Lung (tissue), 11 donors: ENCODE measurements at regions not wholly inside any gene's neighbourhood (a gene's known extent, or its start where the extent isn't known, plus 50 kb on each side); places are given as distances from the start of the nearest gene placed in this dataset.

Experiments
- ATAC-seq: fragments of 200-7000 bp; cut with Tn5 transposase; one replicate; pipeline ENCODE4 v1.9.1; 2020; ENCODE audit warnings: moderate number of reproducible peaks; ENCODE audit not compliant: insufficient read depth, low FRiP score
- DNase-seq, 3 donors: peaks; one replicate each; pipeline ENCODE4 v3.0.0-alpha.2; 2013 to 2017
- H3K27ac ChIP-seq, 2 donors: one replicate each; pipeline ENCODE4 v1.5.1; 2013; ENCODE audit warnings: mild to moderate bottlenecking in 2 of 2, moderate library complexity in 2 of 2, control low read depth in 1 of 2, inconsistent platforms in 1 of 2, low read depth in 1 of 2, low read length in 1 of 2
- H3K27me3 ChIP-seq, 3 donors: one replicate each; pipeline ENCODE4 v1.5.1; 2013; ENCODE audit warnings: low read length in 2 of 3; ENCODE audit not compliant: control insufficient read depth in 3 of 3, insufficient read depth in 3 of 3
- H3K36me3 ChIP-seq, 4 donors: one replicate each; pipeline ENCODE4 v1.5.1; 2013; ENCODE audit warnings: low read length in 4 of 4, mild to moderate bottlenecking in 1 of 4, moderate library complexity in 1 of 4; ENCODE audit not compliant: control insufficient read depth in 4 of 4, insufficient read depth in 4 of 4
- H3K4me1 ChIP-seq, 5 donors: one replicate each; pipeline ENCODE4 v1.5.1; 2013; ENCODE audit warnings: low read length in 5 of 5, mild to moderate bottlenecking in 2 of 5, moderate library complexity in 1 of 5; ENCODE audit not compliant: control insufficient read depth in 5 of 5, insufficient read depth in 5 of 5
- H3K4me3 ChIP-seq: one replicate; pipeline ENCODE4 v1.5.1; 2013; ENCODE audit warnings: mild to moderate bottlenecking, control low read depth, moderate library complexity
- H3K9ac ChIP-seq, 2 donors: one replicate each; pipeline ENCODE4 v1.5.1; 2013; ENCODE audit warnings: low read length in 2 of 2, control low read depth in 1 of 2; ENCODE audit not compliant: insufficient read depth in 1 of 2
- H3K9me3 ChIP-seq, 4 donors: one replicate each; pipeline ENCODE4 v1.5.1; 2013; ENCODE audit warnings: low read length in 3 of 4, mild to moderate bottlenecking in 1 of 4, moderate library complexity in 1 of 4; ENCODE audit not compliant: control insufficient read depth in 4 of 4, insufficient read depth in 3 of 4
- WGBS, 2 donors: extraction: QIAGEN DNeasy Blood & Tissue Kit; methylation state at CpG; one replicate each; pipeline ENCODE4 v1.1.7; 2013; 5-methylcytosine and 5-hydroxymethylcytosine counted together
- TF ChIP-seq, protein P1 (sequence below): IDR thresholded peaks from 2 replicates; pipeline ENCODE4 v1.5.1; 2012; ENCODE audit warnings: mild to moderate bottlenecking; ENCODE audit errors: control extremely low read depth, extremely low read depth
- donor health status: control.
- donor health status: control.
- donor health status: Bipolar disorder and iron deficiency.
- donor health status: healthy.
- donor health status: DM: yes; HTN: yes; CAD: no.

GRCh38 chr3:30187366-30187765, 419.0 kb upstream of the TGFBR2 start:
- H3K4me1 ChIP-seq = peaks cover 0 to 17% (median 0%) of the 10 kb centered on the region in 5 donors
- ATAC-seq (no peak), DNase-seq (no peak)
- H3K36me3 ChIP-seq = no peaks in the 10 kb centered on the region
- peak overlapping the region in 1 of 2 donors; percentile 23 for H3K27ac ChIP-seq
- TF ChIP-seq, protein P1, sequence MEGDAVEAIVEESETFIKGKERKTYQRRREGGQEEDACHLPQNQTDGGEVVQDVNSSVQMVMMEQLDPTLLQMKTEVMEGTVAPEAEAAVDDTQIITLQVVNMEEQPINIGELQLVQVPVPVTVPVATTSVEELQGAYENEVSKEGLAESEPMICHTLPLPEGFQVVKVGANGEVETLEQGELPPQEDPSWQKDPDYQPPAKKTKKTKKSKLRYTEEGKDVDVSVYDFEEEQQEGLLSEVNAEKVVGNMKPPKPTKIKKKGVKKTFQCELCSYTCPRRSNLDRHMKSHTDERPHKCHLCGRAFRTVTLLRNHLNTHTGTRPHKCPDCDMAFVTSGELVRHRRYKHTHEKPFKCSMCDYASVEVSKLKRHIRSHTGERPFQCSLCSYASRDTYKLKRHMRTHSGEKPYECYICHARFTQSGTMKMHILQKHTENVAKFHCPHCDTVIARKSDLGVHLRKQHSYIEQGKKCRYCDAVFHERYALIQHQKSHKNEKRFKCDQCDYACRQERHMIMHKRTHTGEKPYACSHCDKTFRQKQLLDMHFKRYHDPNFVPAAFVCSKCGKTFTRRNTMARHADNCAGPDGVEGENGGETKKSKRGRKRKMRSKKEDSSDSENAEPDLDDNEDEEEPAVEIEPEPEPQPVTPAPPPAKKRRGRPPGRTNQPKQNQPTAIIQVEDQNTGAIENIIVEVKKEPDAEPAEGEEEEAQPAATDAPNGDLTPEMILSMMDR = no peak
- no peaks in the 10 kb centered on the region for H3K27me3 ChIP-seq
- WGBS, 2 donors = 96 to 97% methylated on average over 2 of the region's 2 CpGs
- H3K9me3 ChIP-seq = no peaks in the 10 kb centered on the region
- no peak overlapping the region for H3K4me3 ChIP-seq
- H3K9ac ChIP-seq = no peak overlapping the region

DNA sequence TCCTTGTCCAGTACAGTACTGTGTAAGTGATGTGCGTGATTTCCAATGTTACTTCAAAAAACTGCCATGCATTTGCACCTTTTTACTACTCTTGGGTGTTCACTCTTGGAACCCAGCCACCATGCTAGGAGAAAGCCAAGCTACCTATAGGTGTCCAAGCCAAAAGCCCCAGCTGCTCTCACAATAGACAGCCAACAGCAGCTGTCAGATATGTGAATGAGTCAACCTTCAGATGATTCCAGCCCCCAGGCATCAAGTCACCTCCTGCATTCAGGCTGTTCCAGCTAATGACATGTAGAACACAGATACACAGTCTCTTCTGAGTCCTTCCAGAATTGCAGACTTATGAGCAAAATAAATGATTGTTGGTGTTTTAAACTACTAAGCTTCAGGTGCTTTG, 417.7 kb upstream of the TGFBR2 start:
- H3K27ac ChIP-seq = no peak overlapping the region
- H3K9me3 ChIP-seq = no peaks in the 10 kb centered on the region
- H3K27me3 ChIP-seq = no peaks in the 10 kb centered on the region
- 94 to 97% methylated on average over 1 of the region's 1 CpG for WGBS, 2 donors
- no peak for DNase-seq
- peaks cover 0 to 18% (median 0%) of the 10 kb centered on the region in 5 donors for H3K4me1 ChIP-seq
- no peak overlapping the region for H3K4me3 ChIP-seq
- no peaks in the 10 kb centered on the region for H3K36me3 ChIP-seq
- TF ChIP-seq, protein P1 = no peak
- H3K9ac ChIP-seq = no peak overlapping the region
- no peak for ATAC-seq

DNA sequence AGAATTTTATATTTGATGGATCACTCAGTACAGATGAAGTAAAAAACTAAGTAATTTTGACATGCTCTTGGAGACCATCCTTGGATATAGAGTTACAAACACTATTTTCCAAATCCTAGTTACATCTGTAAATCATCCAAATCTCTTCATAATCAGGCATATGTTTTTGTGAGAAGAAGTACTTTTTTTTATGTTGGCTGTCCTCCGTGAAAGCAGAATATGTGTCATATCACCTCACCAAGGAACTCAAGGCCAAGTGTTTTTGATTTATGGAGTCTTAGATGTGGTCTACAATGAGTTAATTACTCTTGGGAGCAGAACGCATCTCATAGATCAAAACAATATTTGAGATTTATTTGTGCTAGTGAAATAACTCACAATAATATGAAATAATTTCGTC, 416.5 kb upstream of the TGFBR2 start:
- no peaks in the 10 kb centered on the region for H3K9me3 ChIP-seq
- no peak for ATAC-seq
- no peaks in the 10 kb centered on the region for H3K27me3 ChIP-seq
- H3K36me3 ChIP-seq = no peaks in the 10 kb centered on the region
- H3K9ac ChIP-seq = no peak overlapping the region
- H3K4me3 ChIP-seq = no peak overlapping the region
- peak in 2 of 3 donors; percentile 17 to 57 for DNase-seq
- TF ChIP-seq, protein P1 = no peak
- no peak overlapping the region for H3K27ac ChIP-seq
- WGBS, 2 donors = 55 to 71% methylated on average over 3 of the region's 3 CpGs
- H3K4me1 ChIP-seq = peaks cover 0 to 14% (median 0%) of the 10 kb centered on the region in 5 donors

DNA sequence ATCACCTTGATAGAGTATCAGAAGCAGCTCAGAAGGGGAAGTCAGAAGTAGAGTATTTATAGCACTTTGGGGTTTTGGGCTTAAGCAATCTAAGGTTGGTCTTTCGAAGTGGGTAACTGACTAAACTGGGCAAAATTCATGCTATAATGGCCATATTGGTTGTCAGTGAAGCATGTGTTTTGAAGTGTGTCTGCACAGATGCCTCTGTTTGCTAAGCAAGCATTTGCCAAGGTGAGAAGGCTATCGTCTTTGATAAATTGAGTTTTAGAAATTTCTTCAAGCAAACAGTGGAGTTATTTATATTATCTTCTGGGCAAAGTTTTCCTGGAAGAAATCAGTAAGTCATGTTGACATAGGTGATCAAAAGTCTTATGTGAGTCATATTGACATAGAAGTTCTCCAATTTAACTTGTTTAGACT, 412.8 kb upstream of the TGFBR2 start:
- Histone ChIP-seq H3K4me1 (peaks cover 0 to 14% (median 0%) of the 10 kb centered on the region in 5 donors), H3K9me3 (no peaks in the 10 kb centered on the region), H3K27me3 (no peaks in the 10 kb centered on the region), H3K27ac (no peak overlapping the region), H3K9ac (no peak overlapping the region), H3K36me3 (no peaks in the 10 kb centered on the region), H3K4me3 (no peak overlapping the region)
- TF ChIP-seq, protein P1 = no peak
- ATAC-seq = no peak
- WGBS, 2 donors = 42 to 46% methylated on average over 2 of the region's 2 CpGs
- no peak for DNase-seq
